ENCODE measurements at regions not wholly inside any gene's neighbourhood (a gene's known extent, or its start where the extent isn't known, plus 50 kb on each side); places are given as distances from the start of the nearest gene placed in this dataset.

- no peak for TF ChIP-seq SKIL (IDR thresholded peaks at IDR 0.05; ENCODE audit: low read depth, poor library complexity, severe bottlenecking)
- no peak for TF ChIP-seq CTCF (IDR thresholded peaks at IDR 0.05 in 2 of 3, conservative IDR thresholded peaks at IDR 0.05 in 1 of 3; ENCODE audit: control insufficient read depth in 2 of 3, extremely low read depth in 1 of 3, insufficient read depth in 1 of 3, low read depth in 3 of 3, low read length in 3 of 3)
- TF ChIP-seq RFX5 (IDR thresholded peaks at IDR 0.05; ENCODE audit: low read depth, low read length), result no peak
- no peak for TF ChIP-seq GABPA (IDR thresholded peaks at IDR 0.05; ENCODE audit: low read depth)
Measured at GRCh38 chr7:13153742-13154141, 466.3 kb downstream of the ARL4A start.

Data from GM12878 (cell line).